HUES6 (cell line): ENCODE measurements at regions not wholly inside any gene's neighbourhood (a gene's known extent, or its start where the extent isn't known, plus 50 kb on each side); places are given as distances from the start of the nearest gene placed in this dataset.

ENCODE experiments used
- H3K27ac ChIP-seq: 2 replicates; pipeline ENCODE4 v1.7.0; 2013; ENCODE audit warnings: low read depth, mild to moderate bottlenecking, low read length, inconsistent platforms
- H3K27me3 ChIP-seq: 2 replicates; pipeline ENCODE4 v1.6.1; 2013; ENCODE audit warnings: low read length; ENCODE audit not compliant: control insufficient read depth, insufficient read depth
- H3K36me3 ChIP-seq: 2 replicates; pipeline ENCODE4 v1.6.1; 2013; ENCODE audit warnings: low read length; ENCODE audit not compliant: control insufficient read depth, insufficient read depth
- H3K4me1 ChIP-seq: 2 replicates; pipeline ENCODE4 v1.6.1; 2013; ENCODE audit warnings: low read length; ENCODE audit not compliant: control insufficient read depth, insufficient read depth
- H3K4me3 ChIP-seq: 2 replicates; pipeline ENCODE4 v1.5.1; 2013; ENCODE audit warnings: low read depth, low read length
- H3K9ac ChIP-seq: one replicate; pipeline ENCODE4 v1.6.1; 2013; ENCODE audit warnings: mild to moderate bottlenecking, low read length
- H3K9me3 ChIP-seq: 2 replicates; pipeline ENCODE4 v1.6.1; 2013; ENCODE audit warnings: low read depth, low read length; ENCODE audit not compliant: control insufficient read depth, insufficient read depth

- Histone ChIP-seq H3K9me3 (no peaks in the 10 kb centered on the region), H3K36me3 (no peaks in the 10 kb centered on the region), H3K4me1 (no peaks in the 10 kb centered on the region), H3K27ac (no peak overlapping the region), H3K4me3 (no peak overlapping the region), H3K9ac (no peak overlapping the region), H3K27me3 (no peaks in the 10 kb centered on the region)
Observed at GRCh38 chr4:156575430-156576073, 396.0 kb downstream of the PDGFC start.

- no peaks in the 10 kb centered on the region for H3K27me3 ChIP-seq
- no peak overlapping the region for H3K4me3 ChIP-seq
- H3K9me3 ChIP-seq, result no peaks in the 10 kb centered on the region
- H3K4me1 ChIP-seq, result peaks cover 6% of the 10 kb centered on the region
- no peak overlapping the region for H3K9ac ChIP-seq
- H3K27ac ChIP-seq, result no peak overlapping the region
- no peaks in the 10 kb centered on the region for H3K36me3 ChIP-seq
Observed at GRCh38 chr4:156571146-156571545, 400.5 kb downstream of the PDGFC start.

GRCh38 chr4:156569535-156569934, 402.1 kb downstream of the PDGFC start:
- H3K27me3 ChIP-seq, result no peaks in the 10 kb centered on the region
- no peak overlapping the region for H3K27ac ChIP-seq
- H3K36me3 ChIP-seq, result no peaks in the 10 kb centered on the region
- H3K4me3 ChIP-seq, result no peak overlapping the region
- H3K9me3 ChIP-seq, result no peaks in the 10 kb centered on the region
- H3K9ac ChIP-seq, result no peak overlapping the region
- H3K4me1 ChIP-seq, result peaks cover 6% of the 10 kb centered on the region

GRCh38 chr4:156568484-156568883, 403.1 kb downstream of the PDGFC start:
- H3K9ac ChIP-seq, result no peak overlapping the region
- peaks cover 6% of the 10 kb centered on the region for H3K4me1 ChIP-seq
- H3K4me3 ChIP-seq, result no peak overlapping the region
- H3K36me3 ChIP-seq, result no peaks in the 10 kb centered on the region
- no peak overlapping the region for H3K27ac ChIP-seq
- no peaks in the 10 kb centered on the region for H3K27me3 ChIP-seq
- no peaks in the 10 kb centered on the region for H3K9me3 ChIP-seq

- H3K27ac ChIP-seq, result no peak overlapping the region
- H3K36me3 ChIP-seq, result no peaks in the 10 kb centered on the region
- H3K9me3 ChIP-seq, result no peaks in the 10 kb centered on the region
- peaks cover 6% of the 10 kb centered on the region for H3K4me1 ChIP-seq
- no peaks in the 10 kb centered on the region for H3K27me3 ChIP-seq
- no peak overlapping the region for H3K4me3 ChIP-seq
- no peak overlapping the region for H3K9ac ChIP-seq
Observed at GRCh38 chr4:156568041-156568440, 403.6 kb downstream of the PDGFC start.

- H3K4me3 ChIP-seq, result no peak overlapping the region
- no peaks in the 10 kb centered on the region for H3K36me3 ChIP-seq
- peaks cover 6% of the 10 kb centered on the region; the same call in 1 of the 2 replicates for H3K9me3 ChIP-seq
- H3K4me1 ChIP-seq, result no peaks in the 10 kb centered on the region
- H3K27me3 ChIP-seq, result no peaks in the 10 kb centered on the region
- no peak overlapping the region for H3K9ac ChIP-seq
- H3K27ac ChIP-seq, result no peak overlapping the region
Observed at GRCh38 chr4:156560701-156561100, 410.9 kb downstream of the PDGFC start.

GRCh38 chr4:156559346-156559745, 412.3 kb downstream of the PDGFC start:
- Histone ChIP-seq H3K9me3 (peaks cover 6% of the 10 kb centered on the region; the same call in 1 of the 2 replicates), H3K36me3 (no peaks in the 10 kb centered on the region), H3K4me1 (no peaks in the 10 kb centered on the region), H3K9ac (no peak overlapping the region), H3K4me3 (no peak overlapping the region), H3K27me3 (no peaks in the 10 kb centered on the region), H3K27ac (no peak overlapping the region)

GRCh38 chr4:156558373-156559025, 413.1 kb downstream of the PDGFC start:
- Histone ChIP-seq H3K4me3 (no peak overlapping the region), H3K9ac (no peak overlapping the region), H3K36me3 (no peaks in the 10 kb centered on the region), H3K9me3 (peaks cover 6% of the 10 kb centered on the region; the same call in 1 of the 2 replicates), H3K4me1 (no peaks in the 10 kb centered on the region), H3K27me3 (no peaks in the 10 kb centered on the region), H3K27ac (no peak overlapping the region)

GRCh38 chr4:156557920-156558319, 413.7 kb downstream of the PDGFC start:
- Histone ChIP-seq H3K27ac (no peak overlapping the region), H3K4me3 (no peak overlapping the region), H3K27me3 (no peaks in the 10 kb centered on the region), H3K4me1 (no peaks in the 10 kb centered on the region), H3K9ac (no peak overlapping the region), H3K36me3 (no peaks in the 10 kb centered on the region), H3K9me3 (peaks cover 6% of the 10 kb centered on the region; the same call in 1 of the 2 replicates)

- no peak overlapping the region for H3K4me3 ChIP-seq
- no peaks in the 10 kb centered on the region for H3K27me3 ChIP-seq
- H3K36me3 ChIP-seq, result no peaks in the 10 kb centered on the region
- peaks cover 6% of the 10 kb centered on the region; the same call in 1 of the 2 replicates for H3K9me3 ChIP-seq
- H3K9ac ChIP-seq, result no peak overlapping the region
- no peaks in the 10 kb centered on the region for H3K4me1 ChIP-seq
- H3K27ac ChIP-seq, result no peak overlapping the region
Observed at GRCh38 chr4:156556336-156556735, 415.3 kb downstream of the PDGFC start.

- Histone ChIP-seq H3K4me1 (no peaks in the 10 kb centered on the region), H3K27ac (no peak overlapping the region), H3K36me3 (no peaks in the 10 kb centered on the region), H3K9ac (no peak overlapping the region), H3K27me3 (no peaks in the 10 kb centered on the region), H3K4me3 (no peak overlapping the region), H3K9me3 (no peaks in the 10 kb centered on the region)
Observed at GRCh38 chr4:156553659-156554058, 417.9 kb downstream of the PDGFC start.
